GM21423 (cell line): ENCODE measurements at regions not wholly inside any gene's neighbourhood (a gene's known extent, or its start where the extent isn't known, plus 50 kb on each side); places are given as distances from the start of the nearest gene placed in this dataset.
"Not testable (repeated sequence)": the region's sequence is repeated elsewhere in the genome, so short reads cannot be mapped to it uniquely, and the experiment has no call there.

Experiments used
- ATAC-seq: cut with Tn5 transposase; IDR thresholded peaks from one replicate; pipeline ENCODE4 v1.9.1; 2021; ENCODE audit warnings: mild to moderate bottlenecking, moderate library complexity; ENCODE audit not compliant: unreplicated experiment

- no peak for ATAC-seq
These were observed 56.3 kb upstream of the PRDM9 start for GRCh38 chr5:23451156-23451555.

DNA sequence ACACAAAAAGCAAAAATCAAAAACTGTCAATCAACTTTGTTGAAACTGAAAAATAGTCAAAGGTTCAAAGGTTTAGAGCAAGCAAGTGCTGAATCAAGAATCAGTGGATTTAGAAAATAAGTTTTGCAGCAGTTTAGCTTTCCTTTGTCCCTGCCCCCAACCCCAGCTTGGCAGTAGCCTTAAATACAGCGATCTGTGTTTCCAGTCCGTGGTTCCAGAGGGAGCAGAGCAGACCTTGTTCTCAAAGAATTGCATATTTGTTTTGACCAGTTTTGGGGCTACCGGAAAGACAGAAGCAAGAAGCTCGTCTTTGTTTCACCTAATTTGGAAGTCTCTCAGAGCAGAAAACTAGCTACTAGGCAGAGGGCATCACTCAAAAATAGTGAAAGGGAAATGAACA, 57.2 kb upstream of the PRDM9 start:
- ATAC-seq, result no peak

DNA sequence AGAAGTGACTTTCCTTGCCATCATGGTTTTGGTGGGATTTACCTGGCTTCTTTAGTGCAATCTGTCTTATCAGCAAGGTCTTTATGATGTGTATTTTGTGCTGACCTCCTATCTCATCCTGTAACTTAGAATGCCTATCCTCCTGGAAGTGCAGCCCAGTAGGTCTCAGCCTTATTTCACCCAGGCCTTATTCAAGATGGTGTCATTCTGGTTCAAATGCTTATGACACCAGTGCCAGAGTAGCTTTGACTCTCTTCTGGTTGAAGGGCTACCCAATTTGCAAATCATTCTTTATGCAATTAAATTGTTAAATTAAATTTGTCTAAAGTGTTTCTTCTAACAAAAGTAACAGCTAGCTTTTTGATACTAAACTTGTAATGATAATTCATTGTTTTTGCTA, 58.8 kb upstream of the PRDM9 start:
- ATAC-seq, result no peak

DNA sequence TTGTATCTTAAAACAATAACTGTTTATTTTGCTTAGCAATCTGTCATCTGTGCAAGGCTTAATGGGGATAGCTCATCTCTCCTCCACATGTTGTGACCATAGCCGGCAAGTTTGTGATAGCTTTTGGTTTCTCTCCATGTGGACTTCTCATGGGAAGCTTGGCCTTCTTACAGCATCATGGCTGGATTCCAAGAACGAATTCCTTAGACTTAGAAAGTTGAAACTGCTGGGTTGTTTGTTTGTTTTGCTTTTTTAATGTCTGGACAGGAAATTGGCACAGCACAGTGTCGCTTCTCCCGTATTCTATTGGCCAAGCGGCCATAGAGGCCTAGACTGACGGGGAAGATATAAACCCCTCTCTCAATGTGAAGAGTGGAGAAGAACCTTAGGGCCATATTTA, 61.0 kb upstream of the PRDM9 start:
- ATAC-seq, result no peak

DNA sequence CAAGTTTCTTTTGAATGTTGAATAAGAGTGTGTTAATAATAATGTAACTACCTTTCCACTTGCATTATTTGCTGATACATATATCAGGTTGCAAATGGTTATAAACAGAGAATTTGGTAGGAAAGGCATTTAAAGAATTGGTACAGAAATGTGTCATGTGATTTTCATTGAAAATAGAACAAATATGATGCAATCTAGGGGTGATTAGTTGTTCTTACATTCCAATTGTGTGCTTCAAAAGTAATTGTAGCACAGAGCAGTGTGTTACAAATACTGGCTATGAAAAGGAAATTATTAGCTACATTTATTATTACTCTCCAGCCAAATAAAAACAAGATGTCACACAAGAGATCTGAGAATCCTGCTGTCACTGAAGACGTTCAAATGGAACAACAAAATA, 61.8 kb upstream of the PRDM9 start:
- no peak for ATAC-seq

GRCh38 chr5:23440703-23441102, 66.7 kb upstream of the PRDM9 start:
- no peak for ATAC-seq

DNA sequence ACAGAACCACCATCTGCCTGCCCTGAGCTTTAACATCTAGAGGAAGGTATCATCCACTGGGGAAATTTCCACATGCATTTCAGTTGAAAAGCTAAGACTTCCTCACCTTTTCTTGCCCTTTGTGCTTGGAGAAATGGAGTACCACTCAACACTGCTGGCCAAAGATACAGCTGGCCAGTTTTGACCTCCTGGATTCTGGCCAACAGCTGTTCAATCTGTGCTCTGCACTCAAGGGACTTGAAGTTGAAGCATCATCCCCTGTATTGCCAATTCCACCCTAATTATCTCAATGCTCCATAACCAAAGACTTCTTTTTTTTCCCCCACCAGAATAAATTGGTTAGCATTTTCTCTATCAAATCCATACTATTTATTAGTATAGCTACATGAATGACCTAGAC, 70.4 kb upstream of the PRDM9 start:
- ATAC-seq, result no peak

GRCh38 chr5:23433534-23434315, 73.7 kb upstream of the PRDM9 start:
- no peak for ATAC-seq

GRCh38 chr5:23428705-23429104, 78.7 kb upstream of the PRDM9 start:
- ATAC-seq, result no peak

GRCh38 chr5:23420214-23420613, 87.2 kb upstream of the PRDM9 start:
- not testable (repeated sequence) for ATAC-seq

- no peak for ATAC-seq
These were observed 88.3 kb upstream of the PRDM9 start for GRCh38 chr5:23419115-23419514.

DNA sequence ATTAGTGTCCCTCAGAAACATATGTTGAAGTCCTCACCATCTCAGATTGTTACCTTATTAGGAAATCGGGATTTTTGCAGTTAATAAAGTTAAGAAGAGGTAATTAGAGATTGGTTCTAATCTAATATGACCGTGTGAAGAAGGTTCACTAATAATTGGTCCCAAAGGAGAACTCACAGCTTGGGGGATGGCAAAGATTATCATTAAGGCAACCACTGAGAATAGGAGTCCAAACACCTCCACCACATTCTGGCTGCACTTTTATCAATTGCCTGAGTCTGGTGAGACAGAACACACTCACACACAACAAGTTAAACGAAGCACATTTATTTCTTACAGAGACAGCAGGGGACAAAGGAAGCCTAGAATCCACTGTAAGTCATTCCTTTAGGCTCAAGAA, 94.9 kb upstream of the PRDM9 start:
- ATAC-seq, result no peak

DNA sequence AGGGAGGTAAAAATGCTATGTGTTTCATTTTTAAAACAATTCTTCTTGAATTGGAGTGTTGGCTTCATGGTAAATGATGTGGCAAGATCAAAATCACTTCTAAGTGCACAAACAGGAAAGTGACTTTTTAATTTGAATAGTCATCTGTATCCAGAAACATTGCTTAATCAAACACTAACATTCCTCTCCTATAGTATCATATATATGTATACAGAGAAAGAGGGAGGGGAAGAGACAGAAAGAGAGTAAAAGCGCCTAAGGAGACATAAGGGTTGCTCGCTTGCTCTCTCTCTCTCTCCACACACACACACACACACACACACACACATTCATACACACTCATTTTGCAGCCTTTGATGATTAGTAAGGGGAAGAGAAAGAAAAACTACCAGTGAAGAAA, 95.4 kb upstream of the PRDM9 start:
- ATAC-seq, result no peak

DNA sequence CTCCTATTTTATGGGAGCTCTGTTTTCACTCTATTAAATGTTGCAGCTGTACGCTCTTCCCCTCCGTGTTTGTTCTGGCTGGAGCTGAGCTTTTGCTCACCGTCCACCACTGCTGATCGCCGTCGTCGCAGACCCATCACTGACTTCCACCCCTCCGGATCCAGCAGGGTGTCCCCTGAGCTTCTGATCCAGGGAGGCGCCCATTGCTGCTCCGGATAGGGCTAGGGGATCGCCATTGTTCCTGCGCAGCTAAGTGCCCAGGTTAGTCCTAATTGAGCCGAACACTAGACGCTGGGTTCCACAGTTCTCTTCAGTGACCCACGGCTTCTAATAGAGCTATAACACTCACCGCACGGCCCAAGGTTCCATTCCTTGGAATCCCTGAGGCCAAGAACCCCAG, 96.2 kb upstream of the PRDM9 start:
- ATAC-seq, result no peak

DNA sequence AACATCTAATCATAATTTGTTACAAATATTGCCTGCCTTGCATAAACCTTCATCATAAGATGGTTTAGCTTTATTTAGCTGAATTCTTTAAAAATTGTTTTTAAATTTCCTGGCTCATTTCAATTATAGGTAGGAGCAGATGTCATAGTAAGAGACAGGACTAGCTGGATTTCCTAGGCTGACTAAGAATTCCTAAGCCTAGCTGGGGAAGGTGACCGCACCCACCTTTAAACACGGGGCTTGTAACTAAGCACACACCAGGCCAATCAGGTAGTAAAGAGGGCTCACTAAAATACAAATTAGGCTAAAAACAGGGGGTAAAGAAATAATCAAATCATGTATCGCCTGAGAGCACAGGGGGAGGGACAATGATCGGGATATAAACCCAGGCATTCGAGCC, 96.6 kb upstream of the PRDM9 start:
- ATAC-seq, result not testable (repeated sequence)

GRCh38 chr5:23405316-23406068, 101.9 kb upstream of the PRDM9 start:
- ATAC-seq, result no peak

DNA sequence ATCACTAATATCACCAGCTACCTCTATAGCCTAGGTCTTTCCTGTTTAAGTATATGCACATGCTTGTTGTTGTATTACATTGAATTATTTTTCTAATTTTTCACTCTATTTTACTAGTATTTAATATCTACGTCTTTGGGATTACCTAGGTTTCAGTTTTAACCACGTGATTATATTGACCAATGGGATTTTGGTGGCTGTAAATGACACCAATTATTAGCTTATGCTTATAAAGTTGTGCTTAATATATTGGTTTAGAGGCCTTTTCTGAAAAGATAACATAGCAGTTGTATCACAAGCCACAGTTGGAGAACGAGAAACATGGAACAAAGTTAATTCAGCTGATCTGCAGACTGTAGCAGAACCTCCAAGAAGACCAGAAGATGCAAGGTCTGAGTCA, 104.8 kb upstream of the PRDM9 start:
- no peak for ATAC-seq

DNA sequence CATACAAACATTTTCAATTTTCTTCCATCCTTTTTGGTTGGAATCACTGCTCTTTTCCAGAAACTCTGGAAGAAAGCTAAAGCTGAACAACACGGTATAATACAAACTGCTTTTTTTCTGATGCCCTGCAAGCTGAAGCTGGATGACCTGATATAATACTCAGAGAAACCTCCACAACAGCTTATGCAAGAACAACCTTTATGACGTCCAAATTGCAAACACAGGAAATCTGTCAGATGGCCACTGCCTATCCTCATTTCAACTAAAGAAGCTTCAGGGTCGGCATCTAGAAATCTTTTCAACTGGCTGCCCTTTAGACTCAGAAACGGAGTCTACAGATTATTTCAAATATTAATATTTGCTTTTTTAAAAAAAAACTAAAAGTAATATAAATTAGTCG, 106.5 kb upstream of the PRDM9 start:
- no peak for ATAC-seq

GRCh38 chr5:23396346-23396745, 111.1 kb upstream of the PRDM9 start:
- no peak for ATAC-seq

- ATAC-seq, result no peak
These were observed 117.9 kb upstream of the PRDM9 start for GRCh38 chr5:23389291-23390101.

- ATAC-seq, result no peak
These were observed 122.4 kb upstream of the PRDM9 start for GRCh38 chr5:23385036-23385435.

GRCh38 chr5:23372177-23372576, 135.2 kb upstream of the PRDM9 start:
- no peak for ATAC-seq
